ENCODE measurements at regions not wholly inside any gene's neighbourhood (a gene's known extent, or its start where the extent isn't known, plus 50 kb on each side); places are given as distances from the start of the nearest gene placed in this dataset.
"Not testable (repeated sequence)": the region's sequence is repeated elsewhere in the genome, so short reads cannot be mapped to it uniquely, and the experiment has no call there.

DNA sequence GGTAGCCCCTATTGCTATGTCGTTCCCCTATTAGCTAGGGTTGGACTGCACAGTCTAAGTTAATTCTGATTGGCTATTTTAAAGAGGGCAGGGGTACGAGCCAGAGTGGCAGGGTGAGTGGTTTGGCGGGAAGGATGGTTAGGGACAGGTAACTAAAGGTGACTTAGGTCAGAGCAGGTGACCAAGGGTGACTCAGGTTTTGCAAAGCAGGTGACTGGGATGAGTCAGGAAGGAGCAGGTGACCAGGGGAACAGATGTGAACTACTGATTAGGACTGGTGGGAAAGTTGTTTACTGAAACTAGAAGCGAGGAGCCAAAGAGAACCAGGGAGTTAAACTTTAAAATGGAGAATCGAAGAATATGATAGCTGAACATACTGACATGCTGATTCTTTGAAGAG, 295.2 kb downstream of the GJA1 start:
- intact Hi-C loops (cut with DNase I): no loop called here
- TF ChIP-seq, protein P1, sequence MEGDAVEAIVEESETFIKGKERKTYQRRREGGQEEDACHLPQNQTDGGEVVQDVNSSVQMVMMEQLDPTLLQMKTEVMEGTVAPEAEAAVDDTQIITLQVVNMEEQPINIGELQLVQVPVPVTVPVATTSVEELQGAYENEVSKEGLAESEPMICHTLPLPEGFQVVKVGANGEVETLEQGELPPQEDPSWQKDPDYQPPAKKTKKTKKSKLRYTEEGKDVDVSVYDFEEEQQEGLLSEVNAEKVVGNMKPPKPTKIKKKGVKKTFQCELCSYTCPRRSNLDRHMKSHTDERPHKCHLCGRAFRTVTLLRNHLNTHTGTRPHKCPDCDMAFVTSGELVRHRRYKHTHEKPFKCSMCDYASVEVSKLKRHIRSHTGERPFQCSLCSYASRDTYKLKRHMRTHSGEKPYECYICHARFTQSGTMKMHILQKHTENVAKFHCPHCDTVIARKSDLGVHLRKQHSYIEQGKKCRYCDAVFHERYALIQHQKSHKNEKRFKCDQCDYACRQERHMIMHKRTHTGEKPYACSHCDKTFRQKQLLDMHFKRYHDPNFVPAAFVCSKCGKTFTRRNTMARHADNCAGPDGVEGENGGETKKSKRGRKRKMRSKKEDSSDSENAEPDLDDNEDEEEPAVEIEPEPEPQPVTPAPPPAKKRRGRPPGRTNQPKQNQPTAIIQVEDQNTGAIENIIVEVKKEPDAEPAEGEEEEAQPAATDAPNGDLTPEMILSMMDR (IDR thresholded peaks at IDR 0.05): no peak
- H3K36me3 ChIP-seq: no peaks in the 10 kb centered on the region
- H3K27me3 ChIP-seq (ENCODE audit: low read depth): no peaks in the 10 kb centered on the region
- no peaks in the 10 kb centered on the region for H3K4me1 ChIP-seq
- H3K9me3 ChIP-seq: no peaks in the 10 kb centered on the region
- H3K27ac ChIP-seq: no peak overlapping the region
- DNase-seq (no peak), ATAC-seq (no peak)
- H3K4me3 ChIP-seq: no peak overlapping the region

DNA sequence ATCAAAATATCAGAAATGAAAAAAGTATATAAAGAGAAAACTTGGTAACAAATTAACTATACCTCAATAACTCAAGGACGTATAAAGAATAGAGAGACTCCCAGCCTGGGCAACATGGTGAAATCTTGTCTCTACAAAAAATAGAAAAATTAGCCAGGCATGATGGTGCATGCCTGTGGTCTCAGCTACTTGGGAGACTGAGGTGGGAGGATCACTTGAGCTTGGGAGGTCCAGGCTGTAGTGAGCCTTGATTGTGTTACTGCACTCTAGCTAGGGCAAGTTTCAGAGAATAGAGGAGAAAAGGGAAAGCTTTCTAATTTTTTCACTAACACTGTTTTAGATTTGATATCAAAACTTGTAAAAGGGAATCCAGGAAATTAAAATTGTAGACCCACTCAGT, 295.9 kb downstream of the GJA1 start:
- Histone ChIP-seq H3K27me3 (ENCODE audit: low read depth) (no peaks in the 10 kb centered on the region), H3K27ac (no peak overlapping the region), H3K4me3 (no peak overlapping the region), H3K4me1 (no peaks in the 10 kb centered on the region), H3K36me3 (no peaks in the 10 kb centered on the region), H3K9me3 (no peaks in the 10 kb centered on the region)
- no peak for ATAC-seq
- no peak for DNase-seq
- intact Hi-C loops (cut with DNase I): no loop called here
- TF ChIP-seq, protein P1 (IDR thresholded peaks at IDR 0.05): no peak

DNA sequence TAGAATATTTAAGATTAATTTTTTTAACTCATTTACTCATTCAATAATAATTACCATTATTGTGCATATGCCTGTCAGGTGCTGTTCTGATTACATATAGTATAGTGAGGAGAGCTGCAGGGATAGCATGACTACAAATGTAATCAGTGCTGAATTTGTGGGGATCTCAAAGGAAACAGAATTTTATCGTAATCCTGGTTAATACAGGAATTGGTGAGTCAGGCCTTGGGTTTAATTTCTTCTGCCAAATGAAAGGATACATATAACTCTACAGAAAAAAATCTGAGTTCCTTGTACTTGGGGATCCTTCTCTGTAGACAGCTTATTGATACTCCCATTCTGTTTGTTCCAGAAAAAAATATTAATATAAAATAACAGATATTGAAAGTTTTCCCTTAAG, 297.2 kb downstream of the GJA1 start:
- TF ChIP-seq, protein P1 (IDR thresholded peaks at IDR 0.05): no peak
- intact Hi-C loops (cut with DNase I): no loop called here
- DNase-seq (no peak), ATAC-seq (no peak)
- H3K9me3 ChIP-seq: no peaks in the 10 kb centered on the region
- H3K27ac ChIP-seq: no peak overlapping the region
- H3K4me3 ChIP-seq: no peak overlapping the region
- H3K27me3 ChIP-seq (ENCODE audit: low read depth): no peaks in the 10 kb centered on the region
- H3K36me3 ChIP-seq: no peaks in the 10 kb centered on the region
- H3K4me1 ChIP-seq: no peaks in the 10 kb centered on the region

DNA sequence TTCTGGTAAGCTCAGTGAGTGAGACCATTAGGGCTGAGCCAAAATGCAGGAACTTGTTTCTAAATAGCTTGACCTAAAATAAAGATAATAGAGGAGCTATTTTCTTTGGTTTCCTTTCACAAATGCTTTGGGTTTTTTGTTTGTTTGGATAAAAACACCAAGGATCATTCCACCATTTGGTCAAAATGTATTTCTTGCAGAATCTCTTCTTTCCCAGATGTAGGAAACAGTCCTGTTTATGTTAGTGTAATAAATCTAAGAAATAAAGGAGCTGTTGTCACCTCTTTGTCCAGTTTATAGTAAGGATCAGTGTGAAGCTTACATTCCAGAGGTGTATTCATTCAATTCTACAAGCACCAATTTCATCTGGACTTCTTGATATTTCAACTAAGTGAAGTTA, 297.8 kb downstream of the GJA1 start:
- Histone ChIP-seq H3K9me3 (no peaks in the 10 kb centered on the region), H3K4me1 (no peaks in the 10 kb centered on the region), H3K36me3 (no peaks in the 10 kb centered on the region), H3K27me3 (ENCODE audit: low read depth) (no peaks in the 10 kb centered on the region), H3K27ac (no peak overlapping the region), H3K4me3 (no peak overlapping the region)
- DNase-seq (no peak), ATAC-seq (no peak)
- TF ChIP-seq, protein P1 (IDR thresholded peaks at IDR 0.05): no peak
- intact Hi-C loops (cut with DNase I): no loop called here

DNA sequence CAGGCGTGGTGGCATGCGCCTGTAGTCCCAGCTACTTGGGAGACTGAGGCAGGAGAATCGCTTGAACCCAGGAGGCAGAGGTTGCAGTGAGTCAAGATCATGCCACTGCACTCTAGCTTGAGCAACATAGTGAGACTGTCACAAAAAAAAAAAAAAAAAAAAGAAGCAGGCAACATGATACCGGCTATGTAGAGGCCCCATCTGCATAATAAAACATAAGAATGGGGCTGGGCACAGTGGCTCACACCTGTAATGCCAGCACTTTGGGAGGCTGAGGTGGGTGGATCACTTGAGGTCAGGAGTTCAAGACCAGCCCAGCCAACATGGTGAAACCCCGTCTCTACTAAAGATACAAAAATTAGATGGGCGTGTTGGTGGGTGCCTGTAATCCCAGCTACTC, 304.7 kb downstream of the GJA1 start:
- H3K9me3 ChIP-seq; H3K27ac ChIP-seq; H3K36me3 ChIP-seq; intact Hi-C loops (cut with DNase I); ATAC-seq; DNase-seq; H3K27me3 ChIP-seq (ENCODE audit: low read depth); H3K4me3 ChIP-seq; H3K4me1 ChIP-seq: not testable (repeated sequence)

DNA sequence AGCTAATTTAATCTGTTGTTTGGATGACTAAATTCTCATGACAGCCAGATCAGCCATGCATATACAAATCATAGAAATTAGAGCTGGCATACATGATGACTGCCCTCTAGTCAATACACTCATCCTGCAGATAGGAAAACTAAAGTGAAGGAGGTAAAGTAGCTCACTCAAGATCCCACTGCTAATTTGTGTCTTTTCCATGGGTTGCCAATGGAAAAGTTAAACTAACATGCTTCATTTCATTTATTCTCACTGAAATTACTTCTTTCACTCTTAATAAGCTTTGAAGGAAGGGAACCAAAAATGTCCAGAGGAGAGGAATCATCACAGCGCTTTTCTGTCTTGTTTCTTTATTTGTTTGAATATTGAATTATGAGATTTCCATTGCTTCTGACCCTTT, 308.2 kb downstream of the GJA1 start:
- Histone ChIP-seq H3K4me3 (no peak overlapping the region), H3K27me3 (ENCODE audit: low read depth) (no peaks in the 10 kb centered on the region), H3K36me3 (no peaks in the 10 kb centered on the region), H3K27ac (no peak overlapping the region), H3K9me3 (no peaks in the 10 kb centered on the region), H3K4me1 (no peaks in the 10 kb centered on the region)
- ATAC-seq: no peak
- intact Hi-C loops (cut with DNase I): no loop called here
- TF ChIP-seq, protein P1 (IDR thresholded peaks at IDR 0.05): no peak
- no peak for DNase-seq

Measured in lower lobe of right lung (tissue), 2 donors.